ENCODE measurements at regions not wholly inside any gene's neighbourhood (a gene's known extent, or its start where the extent isn't known, plus 50 kb on each side); places are given as distances from the start of the nearest gene placed in this dataset.

GRCh38 chr10:32151871-32152270 is 95.6 kb upstream of the KIF5B start:
- TF ChIP-seq CTCF (IDR thresholded peaks at IDR 0.05) (no peak), ZFX (IDR thresholded peaks at IDR 0.05; ENCODE audit: borderline replicate concordance) (no peak)

Measured in 22Rv1 (cell line).